ENCODE measurements at regions not wholly inside any gene's neighbourhood (a gene's known extent, or its start where the extent isn't known, plus 50 kb on each side); places are given as distances from the start of the nearest gene placed in this dataset.

DNA sequence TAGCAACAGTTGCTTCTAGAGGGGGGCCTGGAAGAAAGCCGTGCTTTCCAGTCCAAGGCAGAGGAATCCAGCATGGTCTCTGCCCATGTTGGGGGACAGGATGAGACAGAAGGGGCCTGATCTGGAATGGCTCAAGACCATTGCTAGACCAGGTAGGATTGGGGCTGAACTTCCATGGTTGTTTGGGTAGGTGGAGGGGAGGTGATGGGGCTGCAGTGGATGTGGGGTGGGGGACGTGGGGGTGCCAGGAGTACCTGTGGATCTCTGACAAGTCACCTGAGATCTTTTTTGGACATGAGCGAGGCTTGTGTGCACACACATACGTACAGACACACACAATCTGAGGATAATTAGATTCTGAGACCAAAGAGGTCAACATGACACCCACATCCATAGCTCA, 228.7 kb upstream of the SKOR2 start:
- DNase-seq (ENCODE audit: low read depth in 3 of 3) = no peak

DNA sequence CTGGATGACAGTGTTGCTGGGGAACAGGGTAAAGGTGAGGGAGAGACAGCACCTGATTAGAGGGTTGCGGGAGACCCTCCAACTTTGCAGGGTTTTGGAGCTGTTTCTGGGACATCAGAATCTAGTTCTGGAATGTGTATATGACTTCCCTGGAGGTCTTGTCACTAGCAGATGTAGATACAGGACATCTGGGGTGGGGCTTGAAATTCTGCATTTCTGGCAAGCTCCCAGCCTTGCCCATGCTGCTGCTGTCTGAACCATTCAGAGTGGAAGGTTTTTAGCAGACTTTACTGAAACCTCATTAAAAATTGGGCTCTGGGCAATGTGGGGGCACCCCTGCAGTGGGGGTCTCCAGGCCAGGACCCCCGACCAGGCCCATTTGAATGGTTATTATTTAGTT, 220.3 kb upstream of the SKOR2 start:
- DNase-seq (ENCODE audit: low read depth in 3 of 3) = no peak

DNA sequence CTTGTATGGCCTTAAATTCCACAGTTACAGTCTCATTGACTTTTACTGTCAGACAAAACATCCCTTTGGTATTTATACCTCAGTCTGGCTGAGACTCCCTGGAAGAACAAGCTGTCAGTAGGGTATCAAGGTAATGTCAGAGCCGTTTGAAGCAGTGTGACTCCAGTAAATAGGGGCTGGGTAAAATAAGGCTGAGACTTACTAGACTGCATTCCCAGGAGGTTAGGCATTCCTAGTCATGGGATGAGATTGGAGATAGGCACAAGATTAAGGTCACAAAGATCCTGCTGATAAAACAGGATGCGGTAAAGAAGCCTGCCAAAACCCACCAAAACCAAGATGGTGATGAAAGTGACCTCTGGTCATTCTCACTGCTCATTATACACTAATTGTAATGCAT, 219.5 kb upstream of the SKOR2 start:
- no peak for DNase-seq (ENCODE audit: low read depth in 3 of 3)

GRCh38 chr18:47469576-47469975, 218.1 kb upstream of the SKOR2 start:
- no peak for DNase-seq (ENCODE audit: low read depth in 3 of 3)

DNA sequence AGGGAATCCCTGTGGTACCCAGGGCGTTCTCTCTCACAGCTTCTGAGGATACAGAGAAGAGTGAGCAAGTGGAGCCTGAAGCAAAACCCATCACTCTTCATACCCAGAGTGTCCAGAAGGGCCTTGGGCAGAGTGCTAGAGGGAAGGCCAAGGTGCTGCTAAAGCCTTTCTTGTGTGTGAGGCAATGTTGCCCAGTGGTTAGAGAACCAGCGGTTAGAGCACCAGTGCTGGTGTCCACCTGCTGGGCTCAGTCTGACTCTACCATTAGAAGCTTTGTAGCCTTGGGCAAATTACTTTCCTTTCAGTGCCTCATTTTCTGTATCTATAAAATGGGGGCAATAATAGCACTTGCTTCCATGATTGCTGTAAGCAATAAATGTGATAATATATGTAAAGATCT, 210.5 kb upstream of the SKOR2 start:
- no peak for DNase-seq (ENCODE audit: low read depth in 3 of 3)

DNA sequence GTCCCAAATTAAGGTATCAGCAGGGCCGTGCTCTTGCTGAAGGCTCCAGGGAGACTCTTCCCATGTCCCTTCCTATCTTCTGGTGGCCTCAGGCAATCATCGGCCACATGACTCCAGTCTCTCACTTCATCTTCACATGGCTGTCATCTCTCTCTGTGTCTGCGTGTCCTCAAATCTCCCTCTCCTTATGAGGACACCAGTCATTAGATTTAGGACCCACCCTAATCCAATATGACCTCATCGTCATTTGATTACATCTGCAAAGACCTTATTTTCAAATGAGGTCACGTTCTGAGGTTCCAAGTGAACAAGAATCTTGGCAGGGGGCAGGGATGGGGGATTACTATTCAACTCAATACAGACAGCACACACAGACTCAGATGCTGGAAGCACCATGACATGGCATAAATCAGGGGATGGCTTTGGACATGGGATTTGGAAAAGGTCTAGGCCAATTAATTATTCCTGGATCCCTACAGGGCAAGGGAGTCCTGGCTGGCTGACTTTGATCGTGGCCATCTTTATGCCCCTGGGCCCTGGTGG, 210.0 kb upstream of the SKOR2 start:
- no peak for DNase-seq (ENCODE audit: low read depth in 3 of 3)

DNA sequence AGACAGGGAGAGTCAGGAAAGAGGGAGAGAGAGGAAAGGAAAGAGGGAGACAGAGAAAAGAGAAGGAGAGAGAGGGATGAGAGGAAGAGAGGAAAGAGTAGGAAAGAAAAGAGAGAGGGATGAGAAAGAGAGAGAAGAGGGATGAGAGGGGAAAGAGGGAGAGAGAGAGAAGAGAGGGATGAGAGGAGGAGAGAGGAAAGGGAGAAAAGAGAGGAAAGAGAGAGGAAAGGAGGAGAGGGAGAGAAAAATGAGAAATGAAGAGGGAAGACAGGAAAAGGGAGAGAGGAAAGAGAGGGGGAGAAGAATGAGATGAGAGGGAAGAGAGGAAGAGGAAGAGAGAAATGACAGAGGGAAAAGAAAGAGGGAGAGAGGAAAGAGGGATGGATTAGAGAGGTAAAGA, 207.0 kb upstream of the SKOR2 start:
- DNase-seq (ENCODE audit: low read depth in 3 of 3) = no peak

DNA sequence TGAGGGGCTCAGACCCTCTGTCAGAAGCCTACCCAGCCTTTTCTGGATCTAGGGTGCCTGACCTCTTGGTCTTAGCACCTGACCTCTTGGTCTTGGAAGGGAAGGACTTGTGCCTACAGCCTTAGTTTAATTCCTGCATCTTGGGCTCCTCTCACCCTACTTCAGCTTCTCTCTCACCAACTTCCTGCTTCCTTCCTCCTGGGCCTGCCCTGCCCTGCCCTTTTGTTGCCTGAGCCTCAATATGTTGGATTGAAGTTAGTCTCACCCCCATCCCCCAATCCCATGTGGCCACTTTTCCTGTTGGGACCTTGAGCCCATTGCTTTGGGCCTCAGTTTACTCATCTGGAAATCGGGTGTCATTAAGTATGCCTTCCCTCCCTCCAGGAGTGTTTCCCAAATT, 206.2 kb upstream of the SKOR2 start:
- DNase-seq (ENCODE audit: low read depth in 3 of 3) = no peak

- no peak for DNase-seq (ENCODE audit: low read depth in 3 of 3)
Observed at GRCh38 chr18:47453038-47453437, 201.6 kb upstream of the SKOR2 start.

DNA sequence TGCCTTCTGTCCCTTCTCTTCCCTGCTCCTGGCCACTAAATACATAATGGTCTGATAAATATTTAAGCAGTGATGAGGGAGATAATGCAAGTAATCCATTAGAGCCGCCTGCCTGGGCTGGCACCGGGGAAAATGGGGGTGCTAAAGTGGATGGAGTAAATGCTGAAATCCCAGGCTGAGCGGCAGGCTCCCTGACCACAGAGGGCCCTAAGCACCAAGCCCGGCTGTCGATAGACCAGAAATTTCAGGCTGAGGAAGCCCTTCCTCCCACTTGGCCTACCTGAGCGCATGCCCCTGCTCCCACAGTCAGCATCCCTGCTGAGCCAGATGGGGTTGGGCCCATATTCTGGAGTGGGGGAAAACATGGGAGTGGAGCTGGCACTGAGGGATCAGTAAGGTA, 197.5 kb upstream of the SKOR2 start:
- no peak for DNase-seq (ENCODE audit: low read depth in 3 of 3)

- no peak for DNase-seq (ENCODE audit: low read depth in 3 of 3)
Observed at GRCh38 chr18:47441914-47442313, 190.5 kb upstream of the SKOR2 start.

GRCh38 chr18:47438001-47438400, 186.5 kb upstream of the SKOR2 start:
- no peak for DNase-seq (ENCODE audit: low read depth in 3 of 3)

- no peak for DNase-seq (ENCODE audit: low read depth in 3 of 3)
Observed at GRCh38 chr18:47436871-47437270, 185.4 kb upstream of the SKOR2 start.

GRCh38 chr18:47434214-47434746, 182.8 kb upstream of the SKOR2 start:
- no peak for DNase-seq (ENCODE audit: low read depth in 3 of 3)

GRCh38 chr18:47427923-47428637, 176.6 kb upstream of the SKOR2 start:
- DNase-seq (ENCODE audit: low read depth in 3 of 3) = no peak

DNA sequence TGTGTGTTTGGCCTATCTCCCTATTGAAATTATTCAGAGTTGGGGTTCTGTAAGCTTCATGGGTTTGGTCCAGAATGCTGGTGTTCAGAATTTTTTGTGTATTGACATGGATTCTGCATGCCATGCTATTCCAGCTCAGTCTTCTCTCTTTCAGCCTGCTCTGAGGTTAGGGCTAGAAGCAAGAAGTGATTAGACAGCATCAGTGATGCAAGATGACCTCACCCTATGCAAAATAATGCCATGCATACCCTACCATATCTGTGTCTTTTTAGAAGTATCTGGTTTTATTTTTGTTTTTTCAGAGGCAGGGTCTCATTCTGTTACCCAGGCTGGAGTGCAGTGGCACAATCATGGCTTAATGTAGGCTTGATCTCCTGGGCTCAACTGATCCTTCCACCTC, 175.6 kb upstream of the SKOR2 start:
- DNase-seq (ENCODE audit: low read depth in 3 of 3) = no peak

GRCh38 chr18:47425365-47425764, 173.9 kb upstream of the SKOR2 start:
- DNase-seq (ENCODE audit: low read depth in 3 of 3) = no peak

GRCh38 chr18:47422524-47422923, 171.1 kb upstream of the SKOR2 start:
- no peak for DNase-seq (ENCODE audit: low read depth in 3 of 3)

DNA sequence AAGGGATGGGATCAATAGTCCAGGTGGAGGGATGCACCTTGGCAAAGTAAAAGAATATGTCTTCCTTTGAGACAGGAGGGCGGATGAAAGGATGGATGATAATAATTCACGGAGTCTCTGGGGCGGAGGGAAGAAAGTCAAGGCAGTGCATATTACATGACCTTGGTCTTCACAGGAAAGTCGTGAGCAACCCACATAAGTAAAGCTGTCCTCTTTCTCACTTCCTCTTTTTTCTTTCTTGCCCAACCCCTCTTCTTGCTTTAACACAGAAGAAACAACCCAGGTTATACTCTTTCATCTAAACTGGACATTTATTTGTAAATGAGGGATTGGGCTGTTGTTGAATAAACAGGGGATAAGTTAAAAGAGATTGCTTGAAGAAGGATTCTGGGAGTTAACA, 168.7 kb upstream of the SKOR2 start:
- no peak for DNase-seq (ENCODE audit: low read depth in 3 of 3)

GRCh38 chr18:47418746-47419145, 167.3 kb upstream of the SKOR2 start:
- no peak for DNase-seq (ENCODE audit: low read depth in 3 of 3)

- no peak for DNase-seq (ENCODE audit: low read depth in 3 of 3)
Observed at GRCh38 chr18:47417807-47418206, 166.3 kb upstream of the SKOR2 start.

- DNase-seq (ENCODE audit: low read depth in 3 of 3) = no peak
Observed at GRCh38 chr18:47415881-47416280, 164.4 kb upstream of the SKOR2 start.

DNA sequence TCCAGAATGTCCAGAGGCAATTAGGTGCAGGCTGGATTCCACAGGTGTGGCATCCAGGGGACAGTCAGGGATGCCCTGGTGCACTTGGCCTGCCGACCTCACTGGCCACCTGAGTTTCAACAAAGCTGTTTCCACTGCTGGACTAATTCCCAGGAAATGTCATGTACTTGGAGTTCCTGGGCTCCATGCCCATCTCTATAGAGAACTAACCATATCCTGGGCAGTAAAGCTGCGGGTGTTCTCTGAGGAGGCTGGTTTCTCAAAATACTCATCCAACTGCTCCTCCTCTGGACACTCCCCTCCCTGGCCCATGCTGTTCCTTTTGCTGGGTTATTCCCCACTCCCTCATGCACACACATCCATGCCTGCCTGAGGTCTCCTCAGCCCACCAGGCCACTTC, 161.9 kb upstream of the SKOR2 start:
- DNase-seq (ENCODE audit: low read depth in 3 of 3) = no peak

DNA sequence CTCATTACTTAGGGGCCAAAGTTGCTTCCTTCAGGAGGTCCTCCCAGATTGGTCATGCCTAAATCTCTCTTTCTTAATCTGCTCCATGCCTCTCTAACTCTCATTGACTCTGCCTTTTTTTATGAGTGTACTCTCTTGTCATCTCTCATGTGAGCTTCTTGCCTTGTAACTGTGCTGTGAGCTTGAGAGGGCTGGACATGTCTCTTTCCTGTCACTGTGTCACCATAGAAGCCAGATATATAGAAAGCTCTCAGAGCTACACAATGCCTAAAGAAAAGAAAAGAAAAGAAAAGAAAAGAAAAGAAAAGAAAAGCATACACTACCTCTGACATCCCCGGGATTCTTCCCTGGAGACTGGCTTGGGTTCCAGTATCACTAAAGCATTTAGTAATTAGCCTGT, 161.5 kb upstream of the SKOR2 start:
- no peak for DNase-seq (ENCODE audit: low read depth in 3 of 3)

Data from stimulated activated CD4-positive, alpha-beta T cell treated with anti-CD3 and anti-CD28 coated beads, TNF-alpha, amount 100 ng/mL, for 24 hours (primary cell).